Activated T-helper 9 cell treated with anti-CD3 and anti-CD28 coated beads, Interleukin-2, amount 50 U/mL, for 16 hours (primary cell): ENCODE measurements at regions not wholly inside any gene's neighbourhood (a gene's known extent, or its start where the extent isn't known, plus 50 kb on each side); places are given as distances from the start of the nearest gene placed in this dataset.
A peak's percentile ranks its signal among the peaks of the same experiment; 100 is the strongest.

Source experiments
- DNase-seq: peaks from one replicate; pipeline ENCODE4 v3.0.0-alpha.2; 2020; ENCODE audit warnings: low read depth

GRCh38 chr3:187975561-187976364 is 178.2 kb upstream of the LPP start:
- DNase-seq: no peak

- DNase-seq: peak; percentile 27
Observed at GRCh38 chr3:187976365-187976900, 177.5 kb upstream of the LPP start.

GRCh38 chr3:187977659-187978058 is 176.3 kb upstream of the LPP start:
- no peak for DNase-seq

- DNase-seq: no peak
Observed at GRCh38 chr3:187978433-187979011, 175.4 kb upstream of the LPP start.

GRCh38 chr3:187979564-187979963 is 174.4 kb upstream of the LPP start:
- DNase-seq: no peak

- no peak for DNase-seq
Observed at GRCh38 chr3:187980861-187981260, 173.1 kb upstream of the LPP start.

GRCh38 chr3:187982142-187982541 is 171.8 kb upstream of the LPP start:
- no peak for DNase-seq

GRCh38 chr3:187983484-187984124 is 170.4 kb upstream of the LPP start:
- DNase-seq: no peak

GRCh38 chr3:187985647-187986046 is 168.3 kb upstream of the LPP start:
- no peak for DNase-seq

GRCh38 chr3:187986514-187986934 is 167.4 kb upstream of the LPP start:
- DNase-seq: peak; percentile 27

- no peak for DNase-seq
Observed at GRCh38 chr3:187987187-187987586, 166.8 kb upstream of the LPP start.

- DNase-seq: peak; percentile 48
Observed at GRCh38 chr3:187987924-187988323, 166.0 kb upstream of the LPP start.

- no peak for DNase-seq
Observed at GRCh38 chr3:187989575-187990153, 164.3 kb upstream of the LPP start.

GRCh38 chr3:187992609-187993008 is 161.3 kb upstream of the LPP start:
- DNase-seq: no peak

- no peak for DNase-seq
Observed at GRCh38 chr3:187994221-187995042, 159.5 kb upstream of the LPP start.

GRCh38 chr3:187995043-187995400 is 158.9 kb upstream of the LPP start:
- no peak for DNase-seq

GRCh38 chr3:187995667-187996066 is 158.3 kb upstream of the LPP start:
- no peak for DNase-seq

- no peak for DNase-seq
Observed at GRCh38 chr3:187996609-187997008, 157.3 kb upstream of the LPP start.

GRCh38 chr3:187997490-187997889 is 156.5 kb upstream of the LPP start:
- no peak for DNase-seq

- no peak for DNase-seq
Observed at GRCh38 chr3:187997946-187998561, 155.9 kb upstream of the LPP start.

GRCh38 chr3:187998611-187999010 is 155.3 kb upstream of the LPP start:
- no peak for DNase-seq
